ENCODE measurements at regions not wholly inside any gene's neighbourhood (a gene's known extent, or its start where the extent isn't known, plus 50 kb on each side); places are given as distances from the start of the nearest gene placed in this dataset. TPM values are rescaled to one million over a fixed set of nuclear protein-coding genes. Genes with fewer than 3 reads are reported as not detected.
"Not testable (repeated sequence)": the region's sequence is repeated elsewhere in the genome, so short reads cannot be mapped to it uniquely, and the experiment has no call there.

- no peak for DNase-seq (ENCODE audit: low spot score)
- no peaks in the 10 kb centered on the region for H3K4me1 ChIP-seq (ENCODE audit: insufficient read depth)
- H3K27me3 ChIP-seq = no peaks in the 10 kb centered on the region
- 97% methylated on average over 3 of the region's 3 CpGs for WGBS (ENCODE audit: low lambda C conversion rate, missing lambda C conversion rate)
- TF ChIP-seq, protein P1, sequence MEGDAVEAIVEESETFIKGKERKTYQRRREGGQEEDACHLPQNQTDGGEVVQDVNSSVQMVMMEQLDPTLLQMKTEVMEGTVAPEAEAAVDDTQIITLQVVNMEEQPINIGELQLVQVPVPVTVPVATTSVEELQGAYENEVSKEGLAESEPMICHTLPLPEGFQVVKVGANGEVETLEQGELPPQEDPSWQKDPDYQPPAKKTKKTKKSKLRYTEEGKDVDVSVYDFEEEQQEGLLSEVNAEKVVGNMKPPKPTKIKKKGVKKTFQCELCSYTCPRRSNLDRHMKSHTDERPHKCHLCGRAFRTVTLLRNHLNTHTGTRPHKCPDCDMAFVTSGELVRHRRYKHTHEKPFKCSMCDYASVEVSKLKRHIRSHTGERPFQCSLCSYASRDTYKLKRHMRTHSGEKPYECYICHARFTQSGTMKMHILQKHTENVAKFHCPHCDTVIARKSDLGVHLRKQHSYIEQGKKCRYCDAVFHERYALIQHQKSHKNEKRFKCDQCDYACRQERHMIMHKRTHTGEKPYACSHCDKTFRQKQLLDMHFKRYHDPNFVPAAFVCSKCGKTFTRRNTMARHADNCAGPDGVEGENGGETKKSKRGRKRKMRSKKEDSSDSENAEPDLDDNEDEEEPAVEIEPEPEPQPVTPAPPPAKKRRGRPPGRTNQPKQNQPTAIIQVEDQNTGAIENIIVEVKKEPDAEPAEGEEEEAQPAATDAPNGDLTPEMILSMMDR (IDR thresholded peaks at IDR 0.05; ENCODE audit: poor library complexity) = no peak
- H3K27ac ChIP-seq = no peak overlapping the region
- no peak overlapping the region for H3K4me2 ChIP-seq
- no peak overlapping the region for H3K4me3 ChIP-seq
- no peak overlapping the region for H2AFZ ChIP-seq
- H4K20me1 ChIP-seq (ENCODE audit: insufficient read depth, poor library complexity, severe bottlenecking) = no peaks in the 10 kb centered on the region
- no peaks in the 10 kb centered on the region for H3K36me3 ChIP-seq (replicated peaks; ENCODE audit: insufficient read depth, low read depth)
- no peaks in the 10 kb centered on the region for H3K9me3 ChIP-seq (ENCODE audit: low read depth)
- H3K9me2 ChIP-seq (replicated peaks; ENCODE audit: insufficient read depth) = no peaks in the 10 kb centered on the region
- H3K79me2 ChIP-seq = no peaks in the 10 kb centered on the region
These were observed 64.4 kb upstream of the MYO3A start for GRCh38 chr10:25869609-25870008.

DNA sequence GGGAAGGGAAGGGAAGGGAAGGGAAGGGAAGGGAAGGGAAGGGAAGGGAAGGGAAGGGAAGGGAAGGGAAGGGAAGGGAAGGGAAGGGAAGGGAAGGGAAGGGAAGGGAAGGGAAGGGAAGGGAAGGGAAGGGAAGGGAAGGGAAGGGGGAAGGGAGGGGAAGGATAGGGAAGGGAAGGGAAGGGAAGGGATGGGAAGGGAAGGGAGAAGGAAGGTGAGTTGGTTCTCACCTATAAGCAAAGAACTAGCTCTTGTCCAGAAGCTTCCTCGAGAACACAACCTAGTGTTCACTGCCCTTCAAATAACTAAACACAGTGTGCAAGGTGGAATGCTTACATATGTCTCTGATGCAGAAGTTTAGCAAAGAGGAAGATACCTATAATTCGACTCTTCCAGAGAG, 59.6 kb upstream of the MYO3A start:
- not testable (repeated sequence) for H3K27ac ChIP-seq; H3K9me2 ChIP-seq (replicated peaks; ENCODE audit: insufficient read depth); H3K27me3 ChIP-seq; H3K79me2 ChIP-seq; DNase-seq (ENCODE audit: low spot score); H3K4me1 ChIP-seq (ENCODE audit: insufficient read depth); H3K4me2 ChIP-seq; H4K20me1 ChIP-seq (ENCODE audit: insufficient read depth, poor library complexity, severe bottlenecking); H2AFZ ChIP-seq; H3K9me3 ChIP-seq (ENCODE audit: low read depth); H3K4me3 ChIP-seq; H3K36me3 ChIP-seq (replicated peaks; ENCODE audit: insufficient read depth, low read depth)
- 88% methylated on average over 2 of the region's 2 CpGs for WGBS (ENCODE audit: low lambda C conversion rate, missing lambda C conversion rate)

GRCh38 chr10:25875556-25876165, 58.4 kb upstream of the MYO3A start:
- no peaks in the 10 kb centered on the region for H3K9me3 ChIP-seq (ENCODE audit: low read depth)
- no peaks in the 10 kb centered on the region for H3K4me1 ChIP-seq (ENCODE audit: insufficient read depth)
- H3K27ac ChIP-seq = no peak overlapping the region
- H3K27me3 ChIP-seq = no peaks in the 10 kb centered on the region
- no peak overlapping the region for H3K4me2 ChIP-seq
- peak; percentile 90 for DNase-seq (ENCODE audit: low spot score)
- H3K79me2 ChIP-seq = no peaks in the 10 kb centered on the region
- no peaks in the 10 kb centered on the region for H3K36me3 ChIP-seq (replicated peaks; ENCODE audit: insufficient read depth, low read depth)
- H2AFZ ChIP-seq = no peak overlapping the region
- H4K20me1 ChIP-seq (ENCODE audit: insufficient read depth, poor library complexity, severe bottlenecking) = no peaks in the 10 kb centered on the region
- no peaks in the 10 kb centered on the region for H3K9me2 ChIP-seq (replicated peaks; ENCODE audit: insufficient read depth)
- 3% methylated on average over 7 of the region's 7 CpGs for WGBS (ENCODE audit: low lambda C conversion rate, missing lambda C conversion rate)
- no peak overlapping the region for H3K4me3 ChIP-seq
- TF ChIP-seq EZH2phosphoT487 (IDR thresholded peaks at IDR 0.05; ENCODE audit: low read depth, severe bottlenecking, unreplicated experiment) = no peak
- TF ChIP-seq, protein P1 (IDR thresholded peaks at IDR 0.05; ENCODE audit: poor library complexity) = peak; percentile 94

DNA sequence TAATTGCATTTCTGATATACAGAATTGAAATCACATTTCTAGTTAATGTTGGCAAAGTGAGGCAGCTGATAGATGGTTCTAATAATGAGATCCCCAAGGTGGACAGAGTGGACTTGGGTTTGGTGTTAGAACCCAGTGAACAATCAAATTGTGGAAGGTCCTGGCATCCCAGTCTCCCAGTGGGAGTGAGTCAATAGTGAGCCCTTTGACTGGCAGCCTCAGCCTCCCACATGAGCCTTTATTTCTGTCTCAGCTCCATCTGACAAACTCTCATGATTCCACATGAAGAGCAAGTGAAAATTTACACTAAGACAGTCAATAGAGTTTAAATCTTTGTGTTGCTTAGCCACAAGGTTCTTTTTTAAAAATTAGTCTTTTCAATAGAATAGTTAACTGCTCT, 56.7 kb upstream of the MYO3A start:
- no peaks in the 10 kb centered on the region for H4K20me1 ChIP-seq (ENCODE audit: insufficient read depth, poor library complexity, severe bottlenecking)
- H2AFZ ChIP-seq = no peak overlapping the region
- H3K27me3 ChIP-seq = no peaks in the 10 kb centered on the region
- no peak overlapping the region for H3K4me3 ChIP-seq
- DNase-seq (ENCODE audit: low spot score) = no peak
- H3K4me2 ChIP-seq = no peak overlapping the region
- H3K79me2 ChIP-seq = no peaks in the 10 kb centered on the region
- H3K4me1 ChIP-seq (ENCODE audit: insufficient read depth) = no peaks in the 10 kb centered on the region
- H3K27ac ChIP-seq = no peak overlapping the region
- no peaks in the 10 kb centered on the region for H3K36me3 ChIP-seq (replicated peaks; ENCODE audit: insufficient read depth, low read depth)
- no peaks in the 10 kb centered on the region for H3K9me3 ChIP-seq (ENCODE audit: low read depth)
- no peaks in the 10 kb centered on the region for H3K9me2 ChIP-seq (replicated peaks; ENCODE audit: insufficient read depth)
- TF ChIP-seq EZH2 (IDR thresholded peaks at IDR 0.05; ENCODE audit: borderline replicate concordance) (no peak), EZH2phosphoT487 (IDR thresholded peaks at IDR 0.05; ENCODE audit: low read depth, severe bottlenecking, unreplicated experiment) (no peak)
- TF ChIP-seq, protein P1 (IDR thresholded peaks at IDR 0.05; ENCODE audit: poor library complexity) = no peak

Small RNA genes in the stretch of these regions (small RNA-seq; reads per million reads assigned to genes)
- gene RNA5SP306 (not detected), gene RNU6-632P (not detected)

All from hepatocyte (in vitro differentiated cells).